ACHN (cell line): ENCODE measurements at regions not wholly inside any gene's neighbourhood (a gene's known extent, or its start where the extent isn't known, plus 50 kb on each side); places are given as distances from the start of the nearest gene placed in this dataset.
"Not testable (repeated sequence)": the region's sequence is repeated elsewhere in the genome, so short reads cannot be mapped to it uniquely, and the experiment has no call there.

Source experiments
- DNase-seq: peaks from one replicate; pipeline ENCODE4 v3.0.0-alpha.2; 2015
- in situ Hi-C: cut with HindIII; loops from 2 replicates; pipeline ENCODE4 v1.10.0; 2017; ENCODE audit warnings: low sequenced_read_pairs, low pct_ligation_motif_present, low pct_unique_long_range_greater_than_20kb

- no peak for DNase-seq
- in situ Hi-C loops = no loop called here
These were observed 62.1 kb upstream of the CNIH3 start for GRCh38 chr1:224554056-224554455.

- in situ Hi-C loops = no loop called here
- no peak for DNase-seq
These were observed 61.4 kb upstream of the CNIH3 start for GRCh38 chr1:224554620-224555259.

- in situ Hi-C loops = no loop called here
- DNase-seq = no peak
These were observed 57.2 kb upstream of the CNIH3 start for GRCh38 chr1:224558904-224559303.

GRCh38 chr1:224559981-224560728, 56.0 kb upstream of the CNIH3 start:
- in situ Hi-C loops = no loop called here
- no peak for DNase-seq

GRCh38 chr1:224562881-224563280, 53.2 kb upstream of the CNIH3 start:
- DNase-seq, in situ Hi-C loops: not testable (repeated sequence)

GRCh38 chr1:224563666-224564065, 52.5 kb upstream of the CNIH3 start:
- DNase-seq = no peak
- in situ Hi-C loops = no loop called here

- no peak for DNase-seq
- in situ Hi-C loops = no loop called here
These were observed 51.5 kb upstream of the CNIH3 start for GRCh38 chr1:224564454-224565084.

GRCh38 chr1:224565186-224565585, 50.9 kb upstream of the CNIH3 start:
- in situ Hi-C loops = no loop called here
- peak; percentile 18 for DNase-seq

GRCh38 chr1:224565611-224566406, 50.3 kb upstream of the CNIH3 start:
- in situ Hi-C loops = no loop called here
- DNase-seq = no peak
